AG08395 (cell line): ENCODE measurements at regions not wholly inside any gene's neighbourhood (a gene's known extent, or its start where the extent isn't known, plus 50 kb on each side); places are given as distances from the start of the nearest gene placed in this dataset.

ENCODE experiments used
- DNase-seq: peaks from one replicate; pipeline ENCODE4 v3.0.0; 2012; ENCODE audit warnings: mixed read lengths, low spot score

GRCh38 chr7:39888171-39888853 lies 61.7 kb upstream of the CDK13 start:
- DNase-seq = no peak

DNA sequence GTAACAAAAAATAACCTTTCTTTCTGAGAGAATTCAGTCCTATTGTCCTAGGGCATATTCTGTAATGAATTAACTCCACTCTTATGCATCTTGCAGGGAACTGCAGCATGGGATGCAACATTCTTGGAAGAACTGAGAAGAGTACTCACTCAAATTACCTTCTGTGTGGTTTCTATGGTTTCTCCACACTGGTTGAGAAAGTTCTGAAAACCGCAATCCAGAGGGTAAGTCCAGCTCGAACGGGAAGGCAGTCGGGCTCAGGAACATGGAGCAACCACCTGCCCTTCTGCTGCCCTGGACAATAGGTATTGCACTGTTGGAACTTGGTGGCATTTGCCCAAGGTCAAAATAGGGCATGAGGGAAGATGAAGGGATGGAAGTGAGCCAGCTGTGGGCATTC lies 59.6 kb upstream of the CDK13 start:
- DNase-seq = no peak

DNA sequence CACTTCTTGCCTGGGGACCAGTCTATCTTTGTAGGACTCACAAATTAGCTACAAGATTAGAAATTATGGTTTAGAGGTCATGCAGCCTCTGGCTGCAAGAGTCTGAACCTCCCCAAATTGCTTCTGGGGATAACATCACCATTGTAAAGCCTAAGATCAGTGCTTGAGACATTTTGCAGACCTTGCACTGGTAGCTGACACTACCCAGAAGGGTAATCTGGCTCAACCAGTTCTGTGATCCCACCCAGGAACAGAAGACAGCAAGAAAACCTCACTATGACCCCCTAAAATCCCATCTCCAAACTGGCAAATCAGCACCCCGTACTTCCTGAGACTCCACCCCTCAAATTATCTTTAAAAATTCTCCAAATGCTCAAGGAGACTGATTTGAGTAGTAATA lies 58.2 kb upstream of the CDK13 start:
- no peak for DNase-seq

GRCh38 chr7:39892361-39892760 lies 57.7 kb upstream of the CDK13 start:
- DNase-seq = no peak

- no peak for DNase-seq
Observed at GRCh38 chr7:39894904-39895303, 55.2 kb upstream of the CDK13 start.

GRCh38 chr7:39896840-39897239 lies 53.2 kb upstream of the CDK13 start:
- no peak for DNase-seq

DNA sequence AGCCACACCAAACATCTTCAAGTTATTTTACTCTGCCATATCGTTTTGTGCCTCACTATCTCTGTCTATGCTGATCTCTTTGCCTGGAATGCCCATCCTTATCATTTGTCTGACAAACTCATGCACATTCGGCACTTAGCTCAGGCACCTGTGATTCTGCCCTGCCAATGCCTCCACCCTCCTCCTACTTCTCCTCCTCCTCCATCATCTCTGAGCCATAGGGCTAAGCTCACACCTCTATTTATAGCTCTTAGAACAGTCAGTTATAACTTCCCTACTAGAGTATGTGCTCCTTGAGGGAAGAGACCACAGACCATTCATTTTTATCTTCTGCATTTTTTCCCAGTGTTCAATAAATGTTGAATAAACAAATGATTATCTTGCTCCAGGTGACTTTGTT lies 51.2 kb upstream of the CDK13 start:
- no peak for DNase-seq
